Endothelial cell of umbilical vein (primary cell): ENCODE measurements at regions not wholly inside any gene's neighbourhood (a gene's known extent, or its start where the extent isn't known, plus 50 kb on each side); places are given as distances from the start of the nearest gene placed in this dataset.

Source experiments
- BruUV-seq: library from RNA; stranded (reverse); fragments of 400-500 nt; replicated peaks from 2 replicates; lab custom pipeline; 2021; lab: Mats Ljungman, UMichigan
- CTCF ChIA-PET: fragments of 300-600, 350-600 bp; sonication (Branson Sonifier 250); formaldehyde crosslinking; loops from one replicate; lab custom pipeline; 2021; ENCODE audit warnings: antibody characterized with exemption, inconsistent platforms; lab: Charles Lee
- POLR2A ChIA-PET: fragments of 300-600, 350-600 bp; sonication (Branson Sonifier 250); formaldehyde crosslinking; loops from one replicate; lab custom pipeline; 2021; ENCODE audit warnings: antibody characterized with exemption, inconsistent platforms; lab: Charles Lee
- DNase-seq: peaks from one replicate; pipeline ENCODE4 v3.0.0-alpha.2; 2011; ENCODE audit warnings: low read depth, low spot score
- FAIRE-seq: peaks from 2 replicates; lab custom pipeline; 2011; peaks lifted over from hg19 to GRCh38; lab: Jason Lieb, UNC
- H2AFZ ChIP-seq: 2 replicates; pipeline ENCODE4 v1.6.0; 2012; ENCODE audit warnings: low read depth, low read length, control low read depth, inconsistent platforms
- H3K27ac ChIP-seq: 2 replicates; pipeline ENCODE4 v1.5.1; 2011; ENCODE audit warnings: low read depth, mild to moderate bottlenecking, control low read depth, low read length, moderate library complexity; ENCODE audit not compliant: insufficient read depth
- H3K27me3 ChIP-seq, 2 experiments: 2 replicates each; pipeline versions ENCODE4 v1.6.0 to v1.6.1; 2011; ENCODE audit warnings: low read length in 2 of 2, mixed read lengths in 1 of 2; ENCODE audit not compliant: control insufficient read depth in 2 of 2, insufficient read depth in 2 of 2
- H3K36me3 ChIP-seq, 2 experiments: 2 replicates in 1 of 2; 3 replicates in 1 of 2; pipeline ENCODE4 v1.5.1; 2011; ENCODE audit warnings: low read length in 2 of 2, mild to moderate bottlenecking in 1 of 2, moderate library complexity in 1 of 2; ENCODE audit not compliant: control insufficient read depth in 2 of 2, insufficient read depth in 2 of 2; ENCODE audit errors: extremely low read depth in 1 of 2
- H3K4me1 ChIP-seq: 3 replicates; pipeline ENCODE4 v1.5.1; 2011; ENCODE audit warnings: mild to moderate bottlenecking, low read length; ENCODE audit not compliant: control insufficient read depth, insufficient read depth; ENCODE audit errors: extremely low read depth
- H3K4me2 ChIP-seq: 2 replicates; pipeline ENCODE4 v1.6.1; 2011; ENCODE audit warnings: low read length, control low read depth, mixed read lengths; ENCODE audit not compliant: insufficient read depth
- H3K4me3 ChIP-seq, 3 experiments: fragments of 200-600 bp in 1 of 3; sonication (generic), shearing (Covaris generic) in 1 of 3; replicated peaks in 1 of 3; 2 replicates each; pipeline ENCODE4 v1.5.1; 2011 to 2016; ENCODE audit warnings: control low read depth in 3 of 3, low read length in 3 of 3, mild to moderate bottlenecking in 2 of 3, inconsistent platforms in 1 of 3, low read depth in 1 of 3, moderate library complexity in 1 of 3; ENCODE audit not compliant: insufficient read depth in 1 of 3
- H3K79me2 ChIP-seq: 2 replicates; pipeline ENCODE4 v1.6.0; 2012; ENCODE audit warnings: low read length, inconsistent platforms; ENCODE audit not compliant: control insufficient read depth, insufficient read depth
- H3K9ac ChIP-seq: replicated peaks from 2 replicates; pipeline ENCODE3; 2011; ENCODE audit warnings: low read length, control low read depth; ENCODE audit not compliant: insufficient read depth; ENCODE audit errors: extremely low read depth
- H3K9me1 ChIP-seq: replicated peaks from 3 replicates; pipeline ENCODE4 v1.6.0; 2011; ENCODE audit warnings: mild to moderate bottlenecking, low read length; ENCODE audit not compliant: control insufficient read depth, insufficient read depth; ENCODE audit errors: extremely low read depth
- H3K9me3 ChIP-seq: replicated peaks from 2 replicates; pipeline ENCODE4 v1.5.1; 2012; ENCODE audit warnings: low read length, inconsistent platforms; ENCODE audit not compliant: control insufficient read depth, insufficient read depth
- H4K20me1 ChIP-seq: replicated peaks from 2 replicates; pipeline ENCODE3; 2011; ENCODE audit warnings: mild to moderate bottlenecking, low read length; ENCODE audit not compliant: control insufficient read depth, insufficient read depth; ENCODE audit errors: extremely low read depth
- CTCF ChIP-seq, 2 donors: IDR thresholded peaks; 1 replicate in 1 of 2; 2 replicates in 1 of 2; pipeline ENCODE4 v1.5.1; 2011; ENCODE audit warnings: low read length in 2 of 2, mild to moderate bottlenecking in 2 of 2, moderate library complexity in 2 of 2, control low read depth in 1 of 2, inconsistent platforms in 1 of 2, low read depth in 1 of 2; ENCODE audit not compliant: insufficient read depth in 1 of 2; ENCODE audit errors: extremely low read depth in 1 of 2
- EZH2 ChIP-seq: IDR thresholded peaks from 2 replicates; pipeline ENCODE4 v1.6.1; 2012; ENCODE audit warnings: borderline replicate concordance, low read depth, mild to moderate bottlenecking, moderate library complexity, low read length, inconsistent platforms; ENCODE audit not compliant: severe bottlenecking
- FOS ChIP-seq: IDR thresholded peaks from 2 replicates; pipeline ENCODE4 v1.6.1; 2011; ENCODE audit warnings: mild to moderate bottlenecking, low read length, moderate library complexity, borderline replicate concordance; ENCODE audit not compliant: insufficient read depth
- GATA2 ChIP-seq: IDR thresholded peaks from 2 replicates; pipeline ENCODE4 v1.7.0; 2011; ENCODE audit warnings: low read depth, mild to moderate bottlenecking, moderate library complexity, mixed read lengths, low read length; ENCODE audit not compliant: insufficient read length, insufficient read depth
- JUN ChIP-seq: IDR thresholded peaks from 2 replicates; pipeline ENCODE4 v1.6.1; 2011; ENCODE audit warnings: borderline replicate concordance, low read depth; ENCODE audit not compliant: insufficient read length, insufficient read depth
- MAX ChIP-seq: IDR thresholded peaks from 2 replicates; pipeline ENCODE4 v1.6.1; 2011; ENCODE audit not compliant: insufficient read depth, insufficient read length
- MYC ChIP-seq: IDR thresholded peaks from one replicate; pipeline ENCODE4 v1.6.1; 2011; ENCODE audit warnings: mild to moderate bottlenecking, low read depth, low read length
- POLR2A ChIP-seq: IDR thresholded peaks from 2 replicates; pipeline ENCODE4 v1.6.1; 2012; ENCODE audit warnings: low read depth, mild to moderate bottlenecking, control low read depth, low read length
- POLR2AphosphoS5 ChIP-seq: IDR thresholded peaks from 2 replicates; pipeline ENCODE4 v1.6.1; 2012; ENCODE audit warnings: low read depth, mild to moderate bottlenecking, control low read depth, low read length, moderate library complexity; ENCODE audit not compliant: insufficient read depth
- dilution Hi-C: fragments of 300-500 bp; cut with MboI; formaldehyde crosslinking; loops from one replicate; pipeline ENCODE4 v1.15.0; 2019; ENCODE audit warnings: low sequenced_read_pairs; ENCODE audit not compliant: extremely low pct_ligation_motif_present
- intact Hi-C: fragments of 100-400 bp; cut with micrococcal nuclease; formaldehyde crosslinking; loops from one replicate; pipeline ENCODE4 v1.10.0; 2022

GRCh38 chr6:54473328-54473727 lies 165.1 kb downstream of the TINAG start:
- H3K36me3 ChIP-seq, result no peaks in the 10 kb centered on the region
- H3K4me1 ChIP-seq, result no peaks in the 10 kb centered on the region
- H3K79me2 ChIP-seq, result no peaks in the 10 kb centered on the region
- no peaks in the 10 kb centered on the region for H3K9me1 ChIP-seq
- no peaks in the 10 kb centered on the region for H3K9me3 ChIP-seq
- intact Hi-C loops (no loop called here), dilution Hi-C loops (no loop called here)
- ChIA-PET CTCF (interaction anchor here (0.8 kb wide), 1 partner anchor 19 kb away, joined by 5 read pairs; no protein-coding TSS in a partner anchor), POLR2A (no interaction called here)
- TF ChIP-seq MYC (no peak), POLR2A (no peak), FOS (no peak), MAX (no peak), CTCF (IDR thresholded peaks at IDR 0.05; ENCODE audit: extremely low read depth in 1 of 2, insufficient read depth in 1 of 2, low read depth in 1 of 2, low read length in 2 of 2) (no peak), POLR2AphosphoS5 (no peak), EZH2 (no peak), JUN (no peak), GATA2 (no peak)
- no peak overlapping the region for H3K9ac ChIP-seq
- H3K27me3 ChIP-seq, result no peaks in the 10 kb centered on the region
- FAIRE-seq (no peak), DNase-seq (no peak)
- no TSS peak for BruUV-seq
- no peak overlapping the region for H3K27ac ChIP-seq
- H3K4me3 ChIP-seq, result no peak overlapping the region
- H3K4me2 ChIP-seq, result no peak overlapping the region
- H4K20me1 ChIP-seq, result no peaks in the 10 kb centered on the region
- no peak overlapping the region for H2AFZ ChIP-seq
